Suprapubic skin (tissue), 4 donors: ENCODE measurements at regions not wholly inside any gene's neighbourhood (a gene's known extent, or its start where the extent isn't known, plus 50 kb on each side); places are given as distances from the start of the nearest gene placed in this dataset.

Experiments used
- POLR2A ChIP-seq, 2 donors: fragments of 450-650 bp; IDR thresholded peaks; one replicate each; pipeline ENCODE4 v1.6.1; 2017; ENCODE audit warnings: antibody characterized with exemption in 2 of 2, mild to moderate bottlenecking in 2 of 2, moderate library complexity in 2 of 2
- POLR2AphosphoS5 ChIP-seq, 3 donors: sonication (generic); formaldehyde crosslinking; IDR thresholded peaks; one replicate each; pipeline ENCODE4 v1.6.1; 2017; ENCODE audit warnings: antibody characterized with exemption in 3 of 3
- TF ChIP-seq, protein P1 (sequence below), 2 donors: fragments of 200-600 bp in 1 of 2; fragments of 450-650 bp in 1 of 2; sonication (generic) in 1 of 2; IDR thresholded peaks; one replicate each; pipeline ENCODE4 v1.5.1; 2016 to 2019; ENCODE audit warnings: antibody characterized with exemption in 2 of 2, mild to moderate bottlenecking in 1 of 2, moderate library complexity in 1 of 2

DNA sequence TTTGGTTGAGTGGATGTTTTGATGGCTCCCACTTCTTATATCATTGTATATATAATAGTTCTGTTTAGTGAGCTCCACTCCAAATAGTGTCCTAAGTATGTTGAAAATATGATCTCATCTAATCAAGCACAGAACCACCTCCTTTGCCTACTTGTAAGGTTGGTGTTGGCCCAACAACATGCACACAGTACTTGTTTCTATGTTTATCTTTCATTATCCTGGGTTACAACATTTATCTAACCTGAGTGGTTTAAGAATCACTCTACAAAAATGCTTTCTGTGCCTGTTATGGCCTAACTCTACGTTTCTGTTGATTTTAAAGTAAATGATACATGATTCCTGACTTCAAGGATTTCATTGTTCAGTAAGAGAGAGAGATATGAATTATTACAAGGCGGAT, 281.9 kb downstream of the FIGN start:
- TF ChIP-seq, protein P1, sequence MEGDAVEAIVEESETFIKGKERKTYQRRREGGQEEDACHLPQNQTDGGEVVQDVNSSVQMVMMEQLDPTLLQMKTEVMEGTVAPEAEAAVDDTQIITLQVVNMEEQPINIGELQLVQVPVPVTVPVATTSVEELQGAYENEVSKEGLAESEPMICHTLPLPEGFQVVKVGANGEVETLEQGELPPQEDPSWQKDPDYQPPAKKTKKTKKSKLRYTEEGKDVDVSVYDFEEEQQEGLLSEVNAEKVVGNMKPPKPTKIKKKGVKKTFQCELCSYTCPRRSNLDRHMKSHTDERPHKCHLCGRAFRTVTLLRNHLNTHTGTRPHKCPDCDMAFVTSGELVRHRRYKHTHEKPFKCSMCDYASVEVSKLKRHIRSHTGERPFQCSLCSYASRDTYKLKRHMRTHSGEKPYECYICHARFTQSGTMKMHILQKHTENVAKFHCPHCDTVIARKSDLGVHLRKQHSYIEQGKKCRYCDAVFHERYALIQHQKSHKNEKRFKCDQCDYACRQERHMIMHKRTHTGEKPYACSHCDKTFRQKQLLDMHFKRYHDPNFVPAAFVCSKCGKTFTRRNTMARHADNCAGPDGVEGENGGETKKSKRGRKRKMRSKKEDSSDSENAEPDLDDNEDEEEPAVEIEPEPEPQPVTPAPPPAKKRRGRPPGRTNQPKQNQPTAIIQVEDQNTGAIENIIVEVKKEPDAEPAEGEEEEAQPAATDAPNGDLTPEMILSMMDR (IDR thresholded peaks at IDR 0.05), result no peak
- TF ChIP-seq POLR2AphosphoS5 (IDR thresholded peaks at IDR 0.05) (no peak), POLR2A (IDR thresholded peaks at IDR 0.05) (no peak)
